HG03095 (cell line): ENCODE measurements at regions not wholly inside any gene's neighbourhood (a gene's known extent, or its start where the extent isn't known, plus 50 kb on each side); places are given as distances from the start of the nearest gene placed in this dataset.

ENCODE experiments used
- ATAC-seq: cut with Tn5 transposase; IDR thresholded peaks from one replicate; pipeline ENCODE4 v1.9.1; 2021; ENCODE audit warnings: moderate library complexity; ENCODE audit not compliant: unreplicated experiment

DNA sequence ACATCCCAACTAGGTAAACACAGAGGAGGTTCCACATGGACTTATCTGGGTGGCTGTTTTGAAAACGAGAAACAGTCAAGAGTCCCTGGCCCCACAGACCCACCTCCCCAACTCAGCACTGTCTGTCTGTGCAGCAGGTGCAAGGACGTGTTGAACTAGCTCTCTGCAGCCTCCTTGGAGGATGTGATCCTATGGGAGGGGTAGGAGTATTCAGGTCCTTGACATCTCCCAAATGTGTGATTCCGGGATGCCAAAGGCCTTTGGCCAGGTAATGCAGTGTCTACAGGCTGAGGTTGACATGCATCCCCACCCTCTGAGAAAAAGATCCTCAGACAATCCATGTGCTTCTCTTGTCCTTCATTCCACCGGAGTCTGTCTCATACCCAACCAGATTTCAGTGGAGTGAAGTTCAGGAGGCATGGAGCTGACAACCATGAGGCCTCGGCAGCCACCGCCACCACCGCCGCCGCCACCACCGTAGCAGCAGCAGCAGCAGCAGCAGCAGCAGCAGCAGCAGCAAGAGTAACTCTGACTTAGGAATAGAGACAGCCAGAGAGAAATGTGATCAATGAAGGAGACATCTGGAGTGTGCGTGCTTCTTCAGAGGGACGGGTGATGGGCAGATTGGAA lies 151.6 kb upstream of the CAMK1G start:
- no peak for ATAC-seq

DNA sequence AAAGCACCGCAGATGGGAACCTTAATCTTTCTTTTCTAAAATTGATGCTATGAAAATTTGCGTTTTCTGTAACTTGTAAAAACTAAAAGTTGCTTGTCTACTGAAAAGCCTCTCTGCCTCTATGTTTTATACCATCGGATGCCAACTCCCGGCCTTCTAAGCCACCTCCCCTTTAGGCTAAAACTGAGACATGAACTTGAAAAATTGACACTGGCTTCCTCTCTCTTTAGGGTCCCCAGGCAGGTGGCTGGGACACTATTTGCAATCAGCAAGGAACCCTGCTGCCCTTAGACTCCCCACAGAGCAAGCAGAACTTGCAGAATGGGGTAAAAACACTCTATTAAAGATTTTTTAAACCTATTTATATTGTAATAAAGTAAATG lies 151.1 kb upstream of the CAMK1G start:
- no peak for ATAC-seq

DNA sequence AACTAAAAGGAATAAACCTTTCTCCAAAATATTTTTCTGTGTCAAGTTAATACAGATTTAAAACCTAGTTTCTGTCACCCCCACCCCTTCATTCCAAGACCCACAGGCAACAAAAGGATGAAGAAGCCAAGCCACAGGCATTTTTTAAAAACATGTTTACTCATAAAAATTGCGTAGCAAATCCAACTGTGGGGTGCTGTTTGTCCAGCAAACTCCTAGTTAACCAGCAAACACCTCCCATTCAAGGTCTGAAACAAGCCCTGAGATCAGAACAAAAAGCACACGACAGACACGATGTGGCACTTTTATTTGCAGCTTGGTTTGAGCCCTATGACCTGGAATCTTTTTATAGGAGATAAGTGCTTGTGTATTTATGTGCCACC lies 149.9 kb upstream of the CAMK1G start:
- ATAC-seq, result no peak

DNA sequence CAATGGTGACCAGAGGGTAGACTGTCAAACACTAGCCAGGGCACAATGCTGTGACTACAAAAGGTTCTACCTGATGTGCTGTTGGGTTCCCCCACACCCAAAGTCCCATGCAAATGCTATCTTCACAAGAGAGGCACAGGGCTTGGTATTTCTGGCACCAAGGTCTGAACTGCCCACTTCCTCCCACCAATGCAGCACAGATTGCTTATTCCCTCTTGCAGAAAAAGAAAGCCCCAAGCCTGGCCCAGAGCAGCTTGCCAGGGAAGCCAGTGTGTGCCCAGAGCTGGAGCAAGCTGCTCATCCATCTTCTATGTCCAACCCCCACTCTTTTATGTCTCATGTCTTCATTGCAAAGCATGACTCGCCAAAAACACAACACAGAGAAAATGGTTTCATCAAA lies 149.4 kb upstream of the CAMK1G start:
- ATAC-seq, result no peak

GRCh38 chr1:209434631-209435217 lies 148.8 kb upstream of the CAMK1G start:
- no peak for ATAC-seq

DNA sequence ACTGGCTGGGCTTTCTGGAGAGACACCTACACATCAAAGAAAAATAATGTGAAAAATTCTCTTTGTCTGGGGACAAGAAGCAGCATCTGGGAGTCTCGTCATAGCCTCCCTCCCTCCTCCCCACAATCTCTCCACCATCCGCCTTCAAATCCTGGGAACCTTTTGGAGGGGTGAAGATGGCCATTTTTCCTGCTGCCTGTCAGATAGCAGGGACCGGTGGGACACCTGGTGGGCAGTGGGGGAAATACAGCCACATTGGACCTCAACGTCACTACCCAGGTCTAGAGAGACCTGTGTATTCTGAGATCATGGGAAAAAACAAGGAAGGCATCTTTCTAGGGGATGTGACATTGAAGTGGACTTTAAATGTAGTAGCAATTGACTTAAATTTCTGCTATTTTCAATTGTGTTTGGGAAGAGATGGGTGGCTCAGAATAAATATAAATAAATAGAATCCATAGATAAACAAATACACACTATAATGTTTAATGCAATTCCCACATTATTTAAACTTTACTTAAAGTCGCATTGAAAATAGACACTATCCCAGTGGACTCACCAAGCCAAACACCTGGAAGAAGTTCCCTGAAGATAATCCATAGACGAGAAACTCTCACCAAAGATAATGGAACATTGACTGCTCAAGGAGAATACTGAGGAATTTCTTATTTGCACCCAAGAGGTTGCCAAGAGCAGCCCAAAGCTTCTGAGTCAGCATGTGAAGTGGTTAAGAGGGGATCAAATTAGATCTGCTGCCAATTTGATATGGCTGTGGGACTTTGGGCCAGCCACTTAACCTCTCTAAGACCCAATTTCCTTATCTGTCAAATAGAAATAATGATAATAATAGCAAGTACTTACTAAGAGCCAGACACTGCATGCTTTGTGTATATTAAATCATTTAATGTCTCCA lies 147.6 kb upstream of the CAMK1G start:
- peak; percentile 75 for ATAC-seq

DNA sequence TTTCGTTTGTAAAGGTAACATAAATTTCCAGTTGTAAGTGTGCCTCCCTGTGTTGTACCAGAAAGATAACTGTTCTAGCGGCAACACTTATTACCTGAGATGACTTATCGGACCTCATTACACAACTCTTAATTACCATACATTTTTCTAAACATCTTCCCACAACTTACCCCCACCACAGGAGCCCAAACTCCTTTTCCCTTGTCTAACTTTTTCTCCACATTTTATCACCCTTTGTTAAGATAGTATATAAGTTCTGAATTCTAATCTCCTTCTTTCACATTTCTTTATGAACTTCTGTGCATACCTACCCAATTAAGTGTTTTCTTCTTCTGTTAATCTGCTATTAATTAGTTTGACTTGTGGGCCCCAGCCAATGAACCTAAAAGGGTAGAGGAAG lies 143.7 kb upstream of the CAMK1G start:
- no peak for ATAC-seq

DNA sequence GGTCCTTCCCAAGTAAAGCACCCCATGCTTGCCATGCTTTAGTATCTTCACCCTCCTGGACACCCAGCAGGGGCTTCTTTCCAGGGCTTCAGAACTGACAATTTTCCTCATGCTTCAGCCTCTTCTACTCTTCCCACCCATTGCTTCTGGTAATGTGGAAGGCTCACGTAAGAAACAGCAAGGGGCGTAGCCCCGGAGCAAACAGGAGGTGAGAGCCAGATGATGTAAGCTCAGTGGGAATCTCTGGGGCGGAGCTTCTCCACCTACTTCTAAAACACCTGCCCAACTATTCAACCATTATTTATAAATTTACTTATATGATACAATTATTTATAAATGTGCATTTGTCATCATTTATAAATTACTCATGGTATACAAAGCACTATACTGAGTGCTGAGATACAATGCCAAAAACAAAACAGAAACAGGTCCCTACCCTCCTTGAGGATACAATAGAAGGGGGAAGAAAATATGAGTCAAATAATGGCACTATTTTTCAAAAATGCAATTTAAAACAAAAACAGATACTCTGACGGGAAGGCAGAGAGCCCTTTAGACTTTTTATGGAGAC lies 140.1 kb upstream of the CAMK1G start:
- no peak for ATAC-seq

DNA sequence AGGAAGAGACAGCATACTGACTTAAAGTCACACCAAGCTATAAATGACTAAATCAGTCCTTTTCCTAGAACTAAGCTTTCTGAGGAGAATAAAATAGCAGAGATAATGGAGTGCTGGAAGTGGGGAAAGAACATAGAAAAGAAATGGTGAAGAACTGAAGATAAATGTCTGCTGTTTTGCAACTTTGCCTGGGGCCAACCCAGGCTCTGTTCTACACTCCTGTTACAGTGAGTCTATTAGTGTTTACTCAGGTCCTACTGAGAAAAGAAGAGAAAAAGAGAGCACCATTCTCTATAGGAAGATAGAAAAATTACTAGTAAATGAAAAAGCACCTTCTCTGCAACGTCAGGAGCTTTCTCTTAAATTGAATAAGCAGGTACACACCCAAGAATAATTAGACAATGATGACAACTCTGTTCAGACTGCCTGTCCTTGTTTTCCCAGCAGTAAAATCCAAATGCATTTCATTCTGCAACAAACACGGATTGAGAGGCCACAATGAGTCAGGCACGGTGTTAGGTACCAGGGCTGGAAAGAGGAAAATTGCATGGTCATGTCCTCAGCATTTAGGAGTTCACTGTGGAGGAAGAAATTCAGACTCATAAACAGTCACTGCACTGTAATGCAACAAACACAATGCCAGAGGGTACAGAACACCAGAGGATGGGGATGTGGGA lies 139.4 kb upstream of the CAMK1G start:
- ATAC-seq, result no peak

GRCh38 chr1:209444961-209445360 lies 138.6 kb upstream of the CAMK1G start:
- ATAC-seq, result no peak

GRCh38 chr1:209445576-209445975 lies 137.9 kb upstream of the CAMK1G start:
- no peak for ATAC-seq

- no peak for ATAC-seq
These were observed 137.2 kb upstream of the CAMK1G start for GRCh38 chr1:209446356-209446755.

DNA sequence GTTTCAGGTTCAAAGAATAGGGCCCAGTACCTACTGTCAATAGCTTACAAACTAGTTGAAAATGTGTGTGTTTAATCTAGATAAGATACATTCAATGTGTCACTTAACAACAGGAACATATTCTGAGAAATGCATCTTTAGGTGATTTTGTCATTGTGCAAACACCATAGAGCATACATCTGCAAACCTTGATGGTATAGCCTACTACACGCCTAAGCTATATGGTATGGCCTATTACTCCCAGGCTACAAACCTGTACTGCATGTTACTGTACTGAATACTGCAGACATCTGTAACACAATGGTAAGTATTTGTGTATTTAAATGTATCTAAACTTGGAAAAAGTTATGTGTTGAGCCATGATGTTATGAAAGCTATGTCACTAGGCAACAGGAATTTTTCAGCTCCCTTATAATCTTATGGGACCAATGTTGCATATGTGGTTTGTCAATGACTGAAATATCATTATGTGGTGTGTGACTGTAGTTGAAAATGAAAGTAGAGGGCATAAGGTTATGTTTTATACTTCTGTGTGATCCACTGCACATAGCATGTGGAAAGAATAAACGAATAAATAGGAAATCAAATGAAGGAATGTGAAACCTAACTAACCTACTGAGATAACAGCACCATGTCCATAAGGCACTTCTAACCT lies 129.0 kb upstream of the CAMK1G start:
- no peak for ATAC-seq

- ATAC-seq, result no peak
These were observed 128.4 kb upstream of the CAMK1G start for GRCh38 chr1:209455145-209455544.

DNA sequence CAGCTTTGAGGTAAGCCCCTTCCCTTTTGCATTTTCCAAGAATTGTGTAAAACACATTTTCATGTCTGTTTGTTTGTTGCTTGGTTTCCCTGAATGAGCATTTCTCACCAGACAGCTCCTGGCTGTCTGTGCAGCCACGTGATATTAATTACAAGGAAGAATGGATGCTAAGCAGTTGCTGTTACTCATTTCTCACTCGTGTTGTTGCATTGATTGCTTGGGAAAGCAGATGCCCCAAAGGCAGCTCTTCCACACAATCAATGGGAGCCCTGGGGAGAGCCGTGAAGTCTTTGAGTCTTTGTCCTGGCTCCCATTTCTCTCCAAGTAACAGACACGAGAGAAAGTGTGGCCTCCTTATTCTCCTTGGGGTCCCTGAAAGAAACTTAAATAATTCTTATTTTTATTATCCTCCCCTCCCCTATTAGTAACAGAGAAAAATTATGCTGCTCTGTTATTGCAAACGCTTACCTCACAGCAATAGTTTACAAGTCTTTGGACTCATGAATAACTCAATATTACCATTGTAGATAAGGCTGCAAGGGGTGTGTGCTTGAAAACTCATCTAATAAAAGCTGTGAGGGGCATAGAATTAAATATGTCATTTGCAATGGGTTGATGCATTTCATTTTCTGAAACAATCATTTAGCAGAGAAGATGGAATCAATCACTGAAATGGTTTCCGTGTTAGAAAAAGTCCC lies 127.7 kb upstream of the CAMK1G start:
- no peak for ATAC-seq

DNA sequence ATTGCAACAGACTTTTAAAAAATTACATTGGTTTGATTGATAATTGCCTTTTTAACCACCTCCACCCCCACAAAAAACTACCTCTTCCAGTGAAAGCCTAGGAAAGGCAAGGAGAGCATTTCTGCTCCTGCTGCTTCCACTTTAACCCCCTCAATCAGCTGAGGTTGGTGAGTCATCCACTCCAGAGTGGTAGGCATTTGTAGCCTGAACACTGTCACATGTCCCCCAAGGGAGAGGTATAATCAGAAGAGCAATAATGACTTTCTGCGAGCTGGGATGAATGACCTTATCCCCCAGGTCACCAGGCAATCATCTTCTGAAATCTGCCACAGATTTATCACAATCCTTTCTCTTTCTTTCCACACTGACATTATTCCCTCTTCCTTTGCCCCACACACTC lies 126.6 kb upstream of the CAMK1G start:
- ATAC-seq, result no peak

DNA sequence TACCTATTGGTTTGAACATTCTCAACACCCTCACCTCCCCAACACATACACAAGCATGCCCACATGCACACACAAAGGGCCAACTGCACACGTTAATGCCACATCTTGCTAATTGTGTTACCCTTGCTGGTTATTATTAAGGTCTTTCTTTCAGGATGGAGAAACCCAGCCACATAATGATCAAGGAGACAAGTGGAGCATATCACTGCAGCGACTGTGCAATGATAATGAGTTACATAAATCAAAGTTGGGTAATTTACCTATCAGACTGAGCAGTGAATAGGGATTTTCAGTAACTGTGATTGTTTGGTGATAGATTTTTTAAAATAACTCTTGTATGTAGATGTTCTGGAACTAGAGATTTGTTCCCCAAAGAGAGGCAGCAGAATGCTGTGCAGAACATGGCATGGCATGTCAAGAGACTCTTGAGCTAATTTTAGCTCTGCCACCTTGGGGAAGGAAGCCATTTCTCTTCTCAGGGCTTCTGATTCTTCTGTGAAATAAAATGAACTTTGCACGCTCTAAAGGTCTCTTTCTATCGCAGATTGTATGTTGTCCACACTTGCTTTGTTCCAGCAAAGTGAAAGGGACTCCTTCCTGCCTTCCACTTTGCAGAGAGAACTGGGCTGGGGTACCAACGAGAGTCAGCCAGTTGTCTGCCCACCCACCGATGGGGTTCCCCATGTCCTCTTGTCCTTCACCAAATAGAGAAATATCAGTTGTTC lies 126.0 kb upstream of the CAMK1G start:
- no peak for ATAC-seq

GRCh38 chr1:209458921-209459320 lies 124.6 kb upstream of the CAMK1G start:
- no peak for ATAC-seq

DNA sequence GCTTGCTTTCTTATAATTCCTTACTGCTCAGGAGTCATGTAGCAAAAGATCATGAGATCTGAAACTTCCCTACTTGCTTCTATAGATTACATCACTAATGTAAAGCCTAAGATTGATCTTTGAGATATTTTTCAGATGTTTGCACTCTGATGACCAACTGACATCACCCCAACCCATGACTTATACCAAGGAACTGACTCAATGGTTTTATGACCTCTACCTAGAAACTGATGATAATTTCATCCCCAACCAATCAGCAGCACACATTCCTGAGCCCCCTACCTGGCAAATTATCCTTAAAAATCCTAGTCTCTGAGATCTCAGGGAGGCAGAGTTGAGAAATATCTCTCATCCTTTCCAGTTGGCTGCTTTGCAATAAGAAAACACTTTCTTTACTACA lies 122.3 kb upstream of the CAMK1G start:
- ATAC-seq, result no peak

DNA sequence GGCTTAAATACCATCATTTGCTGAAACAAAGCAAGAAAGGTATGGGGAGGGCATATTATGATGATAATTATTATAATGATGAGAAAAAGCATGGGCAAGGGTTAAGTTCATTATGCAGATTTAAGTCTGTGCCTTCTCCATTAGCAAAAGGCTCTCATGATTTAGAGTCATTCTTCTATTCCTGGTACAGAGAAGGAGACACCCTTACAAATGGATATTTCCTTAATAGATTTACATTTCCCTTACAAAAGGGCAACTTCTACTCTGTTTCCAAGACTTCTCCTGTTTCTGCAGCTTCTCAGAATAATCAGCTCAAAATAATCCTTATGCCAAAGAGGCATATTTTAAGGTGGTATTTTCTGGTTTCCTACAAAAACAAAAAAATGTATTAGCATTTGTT lies 121.1 kb upstream of the CAMK1G start:
- ATAC-seq, result no peak
